OCI-LY7 (cell line): ENCODE measurements at regions not wholly inside any gene's neighbourhood (a gene's known extent, or its start where the extent isn't known, plus 50 kb on each side); places are given as distances from the start of the nearest gene placed in this dataset.

Experiments
- EZH2phosphoT487 ChIP-seq: fragments of 200-600 bp; sonication (generic); IDR thresholded peaks from 2 replicates; pipeline ENCODE4 v1.6.1; 2018; ENCODE audit warnings: low read depth, borderline replicate concordance, mild to moderate bottlenecking, mixed run types, antibody characterized with exemption, low read length, moderate library complexity, mixed read lengths
- TF ChIP-seq, protein P1 (sequence below): fragments of 200-600 bp; sonication (generic); conservative IDR thresholded peaks from 2 replicates; pipeline ENCODE4 v1.5.1; 2014; ENCODE audit warnings: mild to moderate bottlenecking, antibody characterized with exemption, low read length, moderate library complexity, mixed read lengths

DNA sequence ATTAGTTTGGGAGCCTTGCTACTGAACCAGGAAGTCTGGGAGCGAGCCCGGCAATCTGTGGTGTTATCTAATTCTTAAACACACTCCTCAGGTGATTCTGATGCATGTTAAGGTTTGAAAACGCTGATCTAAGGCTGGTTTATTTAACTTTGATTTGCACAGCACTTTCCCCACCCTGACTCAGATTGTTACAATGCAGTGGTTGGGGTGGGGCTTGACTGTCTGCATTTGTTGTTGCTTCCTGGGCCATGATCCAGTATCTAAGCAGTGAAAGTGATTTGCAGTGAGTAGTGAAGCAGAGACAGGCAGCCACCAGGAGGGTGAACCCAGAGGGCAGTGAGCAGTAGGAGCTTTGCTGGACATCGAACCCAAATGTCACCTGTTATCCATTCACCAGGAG lies 81.6 kb upstream of the ARGLU1 start:
- TF ChIP-seq, protein P1, sequence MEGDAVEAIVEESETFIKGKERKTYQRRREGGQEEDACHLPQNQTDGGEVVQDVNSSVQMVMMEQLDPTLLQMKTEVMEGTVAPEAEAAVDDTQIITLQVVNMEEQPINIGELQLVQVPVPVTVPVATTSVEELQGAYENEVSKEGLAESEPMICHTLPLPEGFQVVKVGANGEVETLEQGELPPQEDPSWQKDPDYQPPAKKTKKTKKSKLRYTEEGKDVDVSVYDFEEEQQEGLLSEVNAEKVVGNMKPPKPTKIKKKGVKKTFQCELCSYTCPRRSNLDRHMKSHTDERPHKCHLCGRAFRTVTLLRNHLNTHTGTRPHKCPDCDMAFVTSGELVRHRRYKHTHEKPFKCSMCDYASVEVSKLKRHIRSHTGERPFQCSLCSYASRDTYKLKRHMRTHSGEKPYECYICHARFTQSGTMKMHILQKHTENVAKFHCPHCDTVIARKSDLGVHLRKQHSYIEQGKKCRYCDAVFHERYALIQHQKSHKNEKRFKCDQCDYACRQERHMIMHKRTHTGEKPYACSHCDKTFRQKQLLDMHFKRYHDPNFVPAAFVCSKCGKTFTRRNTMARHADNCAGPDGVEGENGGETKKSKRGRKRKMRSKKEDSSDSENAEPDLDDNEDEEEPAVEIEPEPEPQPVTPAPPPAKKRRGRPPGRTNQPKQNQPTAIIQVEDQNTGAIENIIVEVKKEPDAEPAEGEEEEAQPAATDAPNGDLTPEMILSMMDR, result no peak
- no peak for TF ChIP-seq EZH2phosphoT487
